GM19395 (cell line): ENCODE measurements at regions not wholly inside any gene's neighbourhood (a gene's known extent, or its start where the extent isn't known, plus 50 kb on each side); places are given as distances from the start of the nearest gene placed in this dataset.
"Not testable (repeated sequence)": the region's sequence is repeated elsewhere in the genome, so short reads cannot be mapped to it uniquely, and the experiment has no call there.

Experiments
- ATAC-seq: cut with Tn5 transposase; IDR thresholded peaks from one replicate; pipeline ENCODE4 v1.9.1; 2021; ENCODE audit warnings: mild to moderate bottlenecking, moderate library complexity; ENCODE audit not compliant: unreplicated experiment

DNA sequence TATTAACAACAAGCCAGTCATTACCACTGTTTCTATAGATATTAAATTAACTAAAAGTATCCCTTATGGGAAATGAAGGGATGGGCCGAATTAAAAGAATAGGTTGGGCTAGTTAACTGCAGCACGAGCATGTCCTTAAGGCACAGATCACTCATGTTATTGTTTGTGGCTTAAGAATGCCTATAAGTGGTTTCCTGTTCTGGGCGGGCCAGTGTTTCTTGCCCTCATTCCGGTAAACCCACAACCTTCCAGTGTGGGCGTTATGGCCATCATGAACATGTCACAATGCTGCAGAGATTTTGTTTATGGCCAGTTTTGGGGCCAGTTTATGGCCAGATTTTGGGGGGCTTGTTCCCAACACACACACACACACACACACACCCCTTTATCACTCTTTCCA, 705.4 kb upstream of the NCAM2 start:
- ATAC-seq = not testable (repeated sequence)

DNA sequence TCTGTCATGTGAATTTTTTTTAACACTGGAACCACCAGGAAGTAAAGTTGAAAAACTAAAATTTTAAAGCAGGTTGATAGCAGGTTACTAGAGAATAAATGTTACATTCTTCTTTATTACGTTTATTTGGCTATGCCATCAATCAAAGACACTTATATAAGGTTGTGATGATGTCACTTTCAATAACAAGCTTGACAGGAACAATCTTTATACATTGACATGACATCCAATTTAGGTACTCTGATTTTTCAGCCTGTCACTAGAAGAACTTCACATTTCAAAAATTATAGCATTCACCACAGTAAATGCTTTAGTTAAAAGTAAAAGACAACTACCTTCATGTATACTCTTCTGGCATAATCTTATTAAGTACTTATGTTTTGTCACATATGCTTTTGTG, 696.8 kb upstream of the NCAM2 start:
- ATAC-seq = no peak

DNA sequence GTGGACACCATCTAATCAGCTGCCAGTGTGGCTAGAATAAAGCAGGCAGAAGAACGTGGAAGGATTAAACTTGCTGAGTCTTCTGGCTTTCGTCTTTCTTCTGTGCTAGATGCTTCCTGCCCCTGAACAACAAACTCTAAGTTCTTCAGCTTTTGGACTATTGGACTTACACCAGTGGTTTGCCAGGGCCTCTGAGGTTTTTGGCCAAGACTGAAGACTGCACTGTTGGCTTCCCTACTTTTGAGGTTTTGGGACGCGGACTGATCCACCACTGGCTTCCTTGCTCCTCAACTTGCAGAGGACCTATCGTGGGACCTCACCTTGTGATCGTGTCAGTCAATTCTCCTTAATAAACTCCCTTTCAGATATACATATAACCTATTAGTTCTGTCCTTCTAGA, 696.1 kb upstream of the NCAM2 start:
- ATAC-seq = no peak

DNA sequence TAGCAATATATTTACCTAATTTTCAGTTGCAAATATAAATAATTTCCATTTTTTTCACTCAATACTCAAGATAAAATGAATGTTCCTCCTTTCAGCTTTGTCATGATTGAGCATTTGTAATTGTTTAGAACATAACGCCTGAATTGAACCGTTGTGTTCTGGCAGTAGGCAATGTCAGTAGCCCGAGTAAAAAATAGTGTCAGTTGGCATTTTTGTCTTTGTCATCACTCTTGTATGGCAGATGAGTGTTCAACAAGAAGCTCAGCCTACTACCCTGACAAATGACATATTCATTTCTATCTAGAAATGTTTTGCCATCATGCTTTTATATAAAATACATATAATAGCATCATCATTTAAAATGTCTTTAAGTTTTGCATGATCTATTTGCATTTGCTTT, 691.4 kb upstream of the NCAM2 start:
- ATAC-seq = no peak

DNA sequence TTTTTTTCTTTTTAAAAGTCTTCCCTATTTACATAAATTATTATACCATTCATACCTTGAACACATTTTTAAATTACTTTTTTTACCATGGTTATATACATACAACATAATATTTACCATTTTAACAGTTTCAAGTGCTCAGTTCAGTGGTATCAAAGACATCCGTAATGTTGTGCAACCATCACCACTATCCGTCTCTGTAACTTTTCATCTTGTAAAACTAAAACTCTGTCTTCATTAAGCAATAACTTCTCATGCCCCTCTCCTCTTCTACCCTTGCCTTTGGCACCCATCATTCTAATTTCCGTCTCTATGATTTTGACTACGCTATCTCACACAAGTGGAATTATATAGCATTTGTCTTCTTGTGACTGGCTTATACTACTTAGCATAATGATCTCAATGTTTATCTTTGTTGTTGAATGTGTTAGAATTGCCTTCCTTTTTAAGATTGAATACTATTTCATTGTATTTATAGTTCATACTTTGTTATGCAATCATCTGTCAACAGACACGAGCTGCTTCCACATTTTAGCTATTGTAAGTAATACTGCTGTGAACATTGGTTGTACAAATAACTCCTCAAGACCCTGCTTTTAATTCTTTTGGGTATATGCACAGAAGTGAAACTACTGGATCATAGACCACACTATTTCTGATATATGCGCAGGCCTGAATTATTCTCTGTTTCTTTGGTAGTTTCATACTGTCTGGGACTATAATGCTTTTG, 689.5 kb upstream of the NCAM2 start:
- no peak for ATAC-seq

DNA sequence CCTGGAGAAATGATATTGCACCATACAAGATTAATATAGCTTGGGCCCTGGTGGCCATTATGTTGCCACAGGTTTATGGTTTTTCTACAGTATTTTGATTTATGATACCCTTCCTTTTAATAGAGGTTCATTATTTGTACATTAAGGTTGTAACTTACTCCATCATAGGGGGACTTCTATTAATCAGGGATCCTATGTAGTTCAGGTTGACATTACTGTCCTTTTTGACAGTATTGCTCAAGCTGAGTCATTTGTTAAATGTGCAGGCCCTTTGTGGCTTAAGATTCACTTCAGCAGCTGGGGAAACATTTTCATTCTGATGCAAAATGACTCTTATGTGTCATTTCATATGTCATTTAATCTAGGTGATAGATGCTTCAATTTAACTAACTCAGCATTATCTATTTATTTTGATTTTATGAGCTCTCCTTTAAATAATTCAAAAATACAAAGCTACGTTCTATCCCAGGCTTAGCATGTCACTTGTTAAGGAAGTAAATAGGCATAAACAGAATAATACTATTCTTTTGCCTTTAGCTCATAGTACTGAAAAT, 686.9 kb upstream of the NCAM2 start:
- ATAC-seq = no peak

DNA sequence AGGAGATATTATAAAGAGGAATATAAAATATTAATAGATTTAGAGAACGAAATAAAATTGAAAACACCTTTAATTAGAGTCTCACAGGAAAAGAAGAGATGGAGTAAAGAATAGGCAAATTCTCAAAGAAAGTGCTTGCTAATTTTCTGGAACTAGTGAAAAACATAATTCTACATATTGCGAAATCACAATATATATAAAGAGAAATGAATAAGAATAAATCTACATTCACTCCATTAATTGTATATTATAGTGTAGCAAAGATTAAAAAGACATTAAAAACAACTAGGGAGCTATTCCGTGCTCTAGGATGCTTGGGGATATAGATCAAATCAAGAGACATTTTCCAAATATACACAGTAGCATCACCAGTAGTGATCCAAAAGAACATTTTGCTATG, 685.2 kb upstream of the NCAM2 start:
- ATAC-seq = no peak

DNA sequence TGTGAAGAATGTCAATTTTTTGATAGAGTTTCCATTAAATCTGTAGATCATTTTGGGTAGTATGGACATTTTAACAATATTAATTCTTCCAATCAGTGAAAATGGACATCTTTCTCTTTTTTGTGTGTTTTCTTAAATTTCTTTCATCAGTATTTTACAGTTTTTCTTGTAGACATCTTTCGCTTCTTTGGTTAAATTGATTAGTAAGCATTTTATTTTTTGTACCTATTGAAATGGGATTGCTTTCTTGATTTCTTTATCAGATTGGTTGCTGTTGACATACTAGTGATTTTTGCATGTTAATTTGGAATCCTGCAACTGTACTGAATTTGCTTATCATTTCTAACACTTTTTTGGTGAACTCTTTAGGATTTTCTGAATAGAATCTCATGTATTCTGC, 683.2 kb upstream of the NCAM2 start:
- no peak for ATAC-seq

DNA sequence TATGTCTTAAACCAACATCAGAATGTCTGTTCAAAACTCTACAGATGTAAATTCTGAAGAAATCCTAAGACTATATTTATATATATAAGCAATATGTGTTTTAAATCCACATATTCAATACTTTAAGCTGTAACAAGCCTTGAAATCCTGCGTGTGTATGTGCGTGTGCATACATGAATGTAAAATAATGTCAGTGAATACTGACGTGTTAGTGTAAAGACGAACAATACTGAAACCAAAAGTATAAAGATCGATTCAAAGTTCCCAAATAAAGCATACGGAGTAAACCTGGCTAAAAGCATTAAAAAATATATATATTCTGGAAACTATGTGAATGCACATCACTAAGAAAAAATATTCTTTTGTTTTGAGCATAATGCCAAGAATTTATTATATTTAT, 668.6 kb upstream of the NCAM2 start:
- no peak for ATAC-seq

DNA sequence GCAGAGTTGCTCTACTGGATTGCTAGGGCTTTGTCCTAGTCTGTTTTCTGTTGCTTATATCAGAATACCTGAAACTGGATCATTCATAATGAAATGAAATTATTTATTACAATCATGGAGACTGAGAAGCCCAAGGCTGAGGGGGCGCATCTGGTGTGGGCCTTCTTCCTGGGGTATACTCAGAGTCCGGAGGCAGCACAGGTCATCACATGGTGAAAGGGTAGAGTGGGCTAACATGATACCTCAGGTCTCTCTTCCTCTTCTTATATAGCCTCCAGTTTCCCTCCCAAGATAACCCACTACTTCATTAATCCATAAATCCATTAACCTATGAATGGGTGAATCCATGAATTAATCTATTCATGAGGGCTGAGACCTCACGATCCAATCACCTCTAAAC, 667.6 kb upstream of the NCAM2 start:
- ATAC-seq = no peak

DNA sequence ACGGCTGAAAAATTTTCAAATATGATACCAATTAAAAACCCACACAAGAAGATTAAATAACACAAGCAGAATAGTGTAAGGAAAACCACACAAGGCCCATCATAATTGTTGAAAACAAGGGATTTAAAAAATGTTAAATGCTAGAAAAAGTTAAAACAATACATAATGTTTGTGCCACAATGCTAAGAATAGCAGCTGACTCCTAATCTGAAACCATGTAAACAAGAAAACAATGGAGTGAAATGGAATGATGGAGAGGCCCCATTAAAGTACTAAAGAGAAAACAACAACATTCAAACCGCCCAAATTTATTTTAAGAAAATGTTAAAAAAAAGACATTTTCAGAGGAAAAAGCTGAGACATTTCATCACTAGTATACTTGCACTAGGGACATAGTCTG, 663.6 kb upstream of the NCAM2 start:
- no peak for ATAC-seq

DNA sequence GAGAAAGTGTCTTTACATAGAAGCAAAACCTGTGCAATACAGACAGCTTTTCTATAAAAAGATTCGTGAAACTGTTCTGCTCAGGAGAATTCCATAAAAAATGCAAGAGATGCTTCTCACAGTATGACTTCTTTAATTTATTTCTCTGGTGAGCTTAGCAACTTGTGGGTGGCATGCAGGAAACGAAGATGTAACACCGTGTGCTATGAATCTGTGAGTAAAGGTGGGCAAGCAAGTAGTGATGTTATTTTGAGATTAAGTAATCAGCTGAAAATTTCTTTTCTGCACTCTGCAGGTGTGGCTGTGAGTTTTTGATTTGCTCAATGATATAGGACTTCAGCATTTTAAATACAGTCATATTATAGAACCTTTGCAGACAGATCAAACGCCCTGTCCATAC, 656.8 kb upstream of the NCAM2 start:
- ATAC-seq = no peak

DNA sequence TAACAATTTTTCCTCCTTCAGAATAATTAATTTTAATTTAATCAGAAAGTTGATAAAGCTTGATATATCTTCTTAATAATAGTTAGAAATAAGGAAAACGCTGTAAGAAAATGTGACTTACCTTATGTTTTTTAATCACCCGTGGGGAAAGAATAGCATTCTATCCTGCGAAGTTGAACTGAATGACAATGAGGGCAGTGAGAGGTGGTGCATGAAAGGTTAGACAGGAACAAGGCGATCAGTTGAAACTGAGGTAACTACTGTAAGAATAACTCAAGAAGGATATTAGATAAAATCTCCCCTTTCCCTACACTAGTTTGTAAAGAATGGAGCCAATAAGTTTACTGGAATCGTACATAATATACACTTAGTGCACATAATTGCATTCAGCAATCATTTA, 655.0 kb upstream of the NCAM2 start:
- no peak for ATAC-seq

DNA sequence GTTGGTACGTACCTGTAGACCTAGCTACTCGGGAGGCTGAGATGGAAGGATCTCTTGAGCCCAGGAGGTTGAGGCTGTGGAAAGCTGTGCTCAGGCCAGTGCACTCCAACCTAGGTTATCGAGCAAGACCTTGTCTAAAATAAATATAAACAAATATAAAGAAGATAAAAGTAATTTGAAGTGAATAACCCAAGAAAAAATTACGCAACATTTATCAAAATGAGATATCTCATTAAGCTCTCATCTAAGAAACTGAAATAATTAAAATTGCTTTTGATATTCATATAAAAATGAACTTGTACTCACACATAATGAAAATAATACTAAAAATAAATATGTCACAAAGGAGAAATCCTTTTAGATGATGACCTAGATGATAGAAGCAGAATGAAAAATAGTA, 647.1 kb upstream of the NCAM2 start:
- ATAC-seq = no peak

DNA sequence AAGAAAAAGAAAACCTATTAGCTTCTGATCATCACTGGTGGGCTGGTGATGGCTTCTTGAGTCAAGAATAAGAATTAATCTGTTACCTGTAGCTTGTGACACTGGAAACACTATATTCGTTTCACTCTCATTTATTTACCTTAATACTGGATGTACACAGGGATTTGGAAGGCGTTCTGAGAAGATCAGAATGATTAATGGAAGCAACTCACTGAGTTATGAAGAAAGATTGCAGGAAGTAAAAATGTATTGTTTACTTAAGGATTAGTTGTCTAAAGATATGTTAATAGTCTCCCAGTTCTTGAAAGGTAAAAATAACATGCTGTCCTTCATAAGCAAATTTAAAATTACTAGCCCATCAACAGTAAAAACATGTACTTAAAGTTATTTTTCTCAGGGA, 644.9 kb upstream of the NCAM2 start:
- no peak for ATAC-seq

DNA sequence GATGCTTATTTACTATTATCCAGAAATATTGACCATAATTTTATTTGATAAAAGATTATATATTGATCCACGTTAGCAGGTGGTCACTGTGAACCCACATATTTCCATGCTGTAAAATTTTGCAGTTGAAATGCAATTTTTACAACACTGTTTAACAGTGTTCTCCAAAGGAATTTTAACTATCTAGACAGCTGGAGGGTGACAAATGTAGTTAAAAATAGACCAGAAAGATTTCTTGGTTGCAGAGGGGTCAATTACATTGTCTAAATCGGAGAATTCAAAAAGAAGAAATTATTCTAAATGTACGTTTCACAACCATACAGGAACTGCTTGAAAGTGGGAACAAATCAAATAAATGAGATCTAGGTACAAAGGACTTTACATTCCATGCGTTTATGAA, 625.2 kb upstream of the NCAM2 start:
- no peak for ATAC-seq

DNA sequence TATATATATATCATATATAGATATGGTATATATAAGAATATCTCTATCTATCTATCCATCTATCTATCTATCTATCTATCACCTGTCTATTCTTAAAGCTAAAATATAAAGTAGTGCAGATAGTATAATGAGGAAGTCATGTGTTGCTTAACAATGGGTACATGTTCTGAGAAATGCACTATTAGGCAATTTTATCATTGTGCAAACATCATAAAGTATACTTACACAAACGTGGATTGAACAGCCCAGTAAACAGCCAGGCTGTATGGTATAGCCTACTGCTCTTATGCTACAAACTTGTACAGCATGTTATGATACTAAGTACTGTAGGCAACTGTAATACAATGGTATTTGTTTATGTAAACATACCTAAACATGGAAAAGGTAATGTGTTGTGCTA, 621.0 kb upstream of the NCAM2 start:
- no peak for ATAC-seq

DNA sequence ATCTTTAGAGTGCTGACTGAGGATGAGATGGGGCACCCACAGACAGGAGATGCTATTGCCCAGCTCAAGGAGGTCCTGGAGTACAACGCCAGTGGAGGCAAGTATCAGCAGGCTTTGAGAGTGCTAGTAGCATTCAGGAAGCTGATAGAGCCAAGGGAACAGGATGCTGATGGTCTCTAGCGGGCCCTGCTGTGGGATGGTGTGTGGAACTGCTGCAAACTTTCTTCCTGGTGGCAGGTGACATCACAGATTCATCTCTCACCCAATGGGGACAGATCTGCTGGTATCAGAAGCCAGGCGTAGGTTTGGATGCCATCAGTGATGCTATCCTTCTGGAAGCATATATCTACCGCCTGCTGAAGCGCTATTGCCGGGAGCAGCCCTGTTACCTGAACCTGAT, 609.8 kb upstream of the NCAM2 start:
- no peak for ATAC-seq

DNA sequence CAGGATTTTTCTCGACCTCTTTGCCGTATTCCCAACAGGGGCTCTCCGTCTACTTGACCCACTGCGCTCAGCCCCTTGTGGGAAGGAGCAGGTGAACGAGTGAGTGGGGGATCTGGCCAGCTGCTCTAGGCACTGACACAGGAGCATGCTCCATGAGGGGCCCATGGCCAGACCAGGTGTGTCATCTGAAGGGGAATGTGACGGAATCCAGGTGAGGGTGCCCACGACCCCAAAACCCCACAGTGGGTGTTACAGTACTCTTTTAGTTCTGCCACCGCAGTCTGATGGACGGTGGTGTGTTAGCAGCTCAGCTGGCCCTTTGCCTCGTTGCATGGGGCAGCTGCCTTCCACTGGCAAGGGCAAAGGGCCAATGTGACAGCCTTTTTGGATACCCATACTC, 601.4 kb upstream of the NCAM2 start:
- ATAC-seq = no peak

DNA sequence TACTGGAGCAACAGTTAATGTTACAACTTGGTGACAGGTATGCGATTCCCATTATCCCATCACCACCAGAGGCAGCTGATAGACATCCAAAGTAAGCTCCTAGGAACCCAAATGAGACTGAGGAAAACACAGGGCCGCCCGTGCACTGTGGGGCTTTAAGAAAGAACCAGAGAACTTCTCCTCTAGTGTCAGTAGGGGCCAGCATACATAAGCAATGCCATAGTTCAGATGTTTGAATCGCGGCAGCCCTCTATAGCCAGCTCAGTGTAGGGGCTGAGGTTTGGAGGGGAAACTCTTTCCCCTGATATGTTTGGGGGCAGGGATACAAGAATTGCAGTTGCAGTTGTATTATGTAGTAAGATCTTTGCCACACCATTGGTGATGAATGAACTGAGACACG, 593.3 kb upstream of the NCAM2 start:
- no peak for ATAC-seq

DNA sequence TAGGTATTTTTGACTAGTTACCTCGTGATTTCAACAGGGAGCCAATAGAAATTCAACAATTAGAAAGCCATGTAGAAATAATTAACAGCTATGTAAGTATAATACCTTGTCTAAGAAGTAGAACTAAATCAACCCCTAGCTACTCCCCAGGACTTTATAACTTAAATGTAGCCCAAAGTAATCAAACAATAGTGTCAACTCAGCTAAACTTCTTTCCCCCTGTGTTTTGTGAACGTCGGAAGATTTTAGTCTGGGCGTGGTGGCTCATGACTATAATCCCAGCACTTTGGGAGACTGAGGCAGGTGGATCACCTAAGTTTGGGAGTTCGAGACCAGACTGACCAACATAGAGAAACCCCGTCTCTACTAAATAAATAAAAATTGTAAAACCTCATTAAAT, 579.9 kb upstream of the NCAM2 start:
- no peak for ATAC-seq

DNA sequence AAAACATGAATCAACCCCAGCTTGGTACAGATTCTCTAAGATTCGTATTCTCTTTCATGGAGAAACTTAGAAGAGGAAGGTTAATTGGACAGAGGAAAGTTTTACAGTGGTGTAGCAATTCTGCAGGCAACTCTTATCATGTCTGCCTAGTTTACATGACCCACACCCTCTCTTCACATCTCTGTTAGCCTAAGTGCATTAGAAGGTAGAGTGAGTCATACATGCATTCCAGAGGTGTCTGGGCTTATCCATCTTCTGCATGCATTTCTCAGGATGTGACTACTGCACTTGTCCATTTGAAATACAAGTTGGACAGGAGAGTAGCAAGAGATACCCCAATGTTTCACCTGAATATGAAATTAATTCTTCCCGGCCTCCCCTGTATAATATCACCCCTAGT, 578.4 kb upstream of the NCAM2 start:
- ATAC-seq = no peak

DNA sequence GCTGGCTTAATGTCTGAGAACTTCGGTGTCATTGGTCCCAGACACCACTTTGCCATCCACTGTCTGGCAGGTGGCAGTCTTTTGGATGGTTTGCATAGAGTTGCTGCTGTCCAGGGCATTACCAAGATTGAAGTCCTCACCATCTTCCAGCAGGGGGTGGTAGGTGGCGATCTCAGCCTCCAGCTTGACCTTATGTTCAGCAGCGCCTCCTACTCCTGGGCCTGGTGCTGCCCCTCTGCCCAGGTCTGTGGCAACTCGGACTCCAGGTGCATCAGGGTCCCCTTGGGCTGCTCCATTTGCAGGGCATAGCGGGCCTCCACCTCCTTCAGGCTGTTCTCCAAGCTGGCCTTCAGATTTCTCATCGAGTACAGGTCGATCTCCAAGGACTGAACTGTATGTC, 573.3 kb upstream of the NCAM2 start:
- no peak for ATAC-seq
